Cardiac muscle cell (in vitro differentiated cells and primary cell): ENCODE measurements at regions not wholly inside any gene's neighbourhood (a gene's known extent, or its start where the extent isn't known, plus 50 kb on each side); places are given as distances from the start of the nearest gene placed in this dataset.

Experiments
- DNase-seq, 2 donors: peaks; one replicate each; pipeline versions ENCODE4 v3.0.0 to v3.0.0-alpha.2; 2010 to 2017; ENCODE audit warnings: low read depth in 1 of 2, low spot score in 1 of 2
- H3K27ac ChIP-seq: fragments of 200-600 bp; sonication (generic); 2 replicates; pipeline ENCODE4 v1.5.1; 2016
- H3K27me3 ChIP-seq: fragments of 200-600 bp; sonication (generic); 2 replicates; pipeline ENCODE4 v1.6.0; 2016; ENCODE audit warnings: control low read depth
- H3K36me3 ChIP-seq: fragments of 200-600 bp; sonication (generic); 2 replicates; pipeline ENCODE4 v1.5.1; 2016; ENCODE audit warnings: control low read depth
- H3K4me1 ChIP-seq: fragments of 200-600 bp; sonication (generic); 2 replicates; pipeline ENCODE4 v1.8.1; 2017; ENCODE audit warnings: low read depth, mild to moderate bottlenecking, mixed run types
- H3K4me3 ChIP-seq: fragments of 200-600 bp; sonication (generic); 2 replicates; pipeline ENCODE4 v1.5.1; 2016; ENCODE audit warnings: mild to moderate bottlenecking
- H3K9me3 ChIP-seq: fragments of 200-600 bp; sonication (generic); 2 replicates; pipeline ENCODE4 v1.5.1; 2017; ENCODE audit warnings: low read depth, mild to moderate bottlenecking, control low read depth
- TF ChIP-seq, protein P1 (sequence below): IDR thresholded peaks from 2 replicates; pipeline ENCODE4 v1.5.1; 2012; ENCODE audit warnings: low read depth, mild to moderate bottlenecking, low read length

DNA sequence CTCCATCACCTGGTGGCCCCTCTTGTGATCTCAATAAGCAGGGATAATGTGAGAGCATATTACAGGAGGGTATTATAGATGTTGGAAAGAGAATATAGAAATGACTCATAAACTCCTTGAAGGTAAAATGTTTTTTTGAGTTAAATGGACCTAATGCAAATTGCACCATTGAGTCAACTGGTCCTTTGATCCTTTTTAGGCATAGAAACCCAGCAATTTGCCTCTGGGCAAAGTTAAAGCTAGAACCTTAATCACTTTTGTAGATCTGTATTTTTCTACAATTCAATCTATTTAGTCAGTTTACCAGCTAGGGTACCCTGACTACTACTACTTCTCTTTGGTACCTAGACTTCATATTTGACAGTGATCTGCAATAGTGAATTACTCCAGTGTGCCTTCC, 71.8 kb upstream of the RNF152 start:
- H3K27me3 ChIP-seq = no peaks in the 10 kb centered on the region
- H3K4me1 ChIP-seq = no peaks in the 10 kb centered on the region
- TF ChIP-seq, protein P1, sequence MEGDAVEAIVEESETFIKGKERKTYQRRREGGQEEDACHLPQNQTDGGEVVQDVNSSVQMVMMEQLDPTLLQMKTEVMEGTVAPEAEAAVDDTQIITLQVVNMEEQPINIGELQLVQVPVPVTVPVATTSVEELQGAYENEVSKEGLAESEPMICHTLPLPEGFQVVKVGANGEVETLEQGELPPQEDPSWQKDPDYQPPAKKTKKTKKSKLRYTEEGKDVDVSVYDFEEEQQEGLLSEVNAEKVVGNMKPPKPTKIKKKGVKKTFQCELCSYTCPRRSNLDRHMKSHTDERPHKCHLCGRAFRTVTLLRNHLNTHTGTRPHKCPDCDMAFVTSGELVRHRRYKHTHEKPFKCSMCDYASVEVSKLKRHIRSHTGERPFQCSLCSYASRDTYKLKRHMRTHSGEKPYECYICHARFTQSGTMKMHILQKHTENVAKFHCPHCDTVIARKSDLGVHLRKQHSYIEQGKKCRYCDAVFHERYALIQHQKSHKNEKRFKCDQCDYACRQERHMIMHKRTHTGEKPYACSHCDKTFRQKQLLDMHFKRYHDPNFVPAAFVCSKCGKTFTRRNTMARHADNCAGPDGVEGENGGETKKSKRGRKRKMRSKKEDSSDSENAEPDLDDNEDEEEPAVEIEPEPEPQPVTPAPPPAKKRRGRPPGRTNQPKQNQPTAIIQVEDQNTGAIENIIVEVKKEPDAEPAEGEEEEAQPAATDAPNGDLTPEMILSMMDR = no peak
- H3K36me3 ChIP-seq = no peaks in the 10 kb centered on the region
- no peaks in the 10 kb centered on the region for H3K9me3 ChIP-seq
- no peak for DNase-seq
- no peak overlapping the region for H3K4me3 ChIP-seq
- no peak overlapping the region for H3K27ac ChIP-seq

DNA sequence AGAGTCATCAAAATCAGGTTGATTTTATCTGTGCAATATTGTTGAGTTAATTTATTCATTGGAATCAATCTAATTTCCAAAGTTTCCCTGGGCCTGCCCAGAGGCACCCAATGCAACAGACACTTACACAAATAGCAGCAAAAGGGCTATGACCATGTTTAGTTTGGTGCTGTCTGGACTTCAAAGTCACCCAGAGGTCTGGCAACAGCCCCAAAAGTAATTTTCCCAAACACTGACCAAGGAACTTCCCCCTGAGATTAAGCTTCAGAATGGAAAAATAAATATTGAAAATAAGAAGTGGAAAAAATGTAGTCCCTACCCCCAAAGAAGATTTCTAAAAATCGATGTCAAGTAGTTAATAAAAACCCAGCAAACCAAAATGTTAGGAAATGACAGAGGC, 70.9 kb upstream of the RNF152 start:
- H3K9me3 ChIP-seq = no peaks in the 10 kb centered on the region
- TF ChIP-seq, protein P1 = no peak
- DNase-seq = no peak
- H3K27ac ChIP-seq = no peak overlapping the region
- no peaks in the 10 kb centered on the region for H3K4me1 ChIP-seq
- H3K4me3 ChIP-seq = no peak overlapping the region
- no peaks in the 10 kb centered on the region for H3K36me3 ChIP-seq
- H3K27me3 ChIP-seq = no peaks in the 10 kb centered on the region

DNA sequence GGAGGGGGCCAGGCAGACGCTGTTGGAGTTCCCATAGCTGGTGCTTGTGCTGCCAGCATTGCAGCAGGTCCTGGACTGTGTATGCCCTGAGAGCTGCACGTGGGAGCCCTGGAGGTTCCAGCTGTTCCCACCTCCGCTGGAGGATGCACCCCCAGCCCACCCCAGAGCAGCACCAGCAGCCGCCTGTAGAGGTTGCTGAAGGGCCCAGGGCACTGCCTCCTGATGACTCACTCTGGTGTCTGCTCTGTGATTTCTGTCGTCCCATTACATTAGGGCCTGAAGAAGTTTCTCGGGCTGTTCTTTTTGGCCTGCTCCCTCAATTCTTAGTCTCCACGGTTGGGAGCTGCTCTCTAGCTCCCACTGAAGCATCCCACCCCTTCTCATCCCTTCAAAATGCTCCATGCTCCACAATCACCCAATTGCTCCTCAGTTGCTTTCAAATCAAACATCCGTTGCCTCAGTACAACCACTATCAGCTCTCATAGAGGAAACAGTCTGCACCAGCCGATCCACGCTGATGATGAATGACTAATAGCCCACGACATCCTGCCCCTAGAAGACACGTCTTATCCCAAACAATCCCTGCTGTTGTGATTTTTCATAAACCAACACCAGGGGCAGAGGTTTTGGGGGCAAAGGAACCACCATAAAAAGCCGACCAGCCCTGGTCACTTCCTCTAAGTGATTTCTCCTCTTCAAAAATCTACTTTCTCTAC, 65.2 kb upstream of the RNF152 start:
- no peaks in the 10 kb centered on the region for H3K9me3 ChIP-seq
- no peak overlapping the region for H3K27ac ChIP-seq
- no peaks in the 10 kb centered on the region for H3K4me1 ChIP-seq
- peak in 1 of 2 donors; percentile 57 for DNase-seq
- H3K4me3 ChIP-seq = no peak overlapping the region
- H3K27me3 ChIP-seq = no peaks in the 10 kb centered on the region
- no peaks in the 10 kb centered on the region for H3K36me3 ChIP-seq
- TF ChIP-seq, protein P1 = peak; percentile 43

DNA sequence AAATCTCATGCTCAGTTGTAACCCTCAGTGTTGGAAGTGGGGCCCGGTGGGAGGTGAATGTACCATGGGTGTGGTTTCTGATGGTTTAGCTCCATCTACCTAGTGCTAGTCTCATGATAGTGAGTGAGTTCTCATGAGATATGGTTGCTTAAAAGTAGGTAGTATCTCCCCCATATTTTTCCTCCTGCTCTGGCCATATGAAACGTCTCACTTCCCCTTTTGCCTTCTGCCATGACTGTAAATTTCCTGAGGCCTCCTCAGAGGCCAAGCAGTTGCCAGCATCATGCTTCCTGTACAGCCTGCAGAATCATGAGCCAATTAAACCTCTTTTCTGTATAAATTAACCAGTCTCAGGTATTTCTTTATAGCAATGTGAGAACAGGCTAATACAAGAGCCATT, 62.8 kb upstream of the RNF152 start:
- Histone ChIP-seq H3K4me1 (no peaks in the 10 kb centered on the region), H3K9me3 (no peaks in the 10 kb centered on the region), H3K27me3 (no peaks in the 10 kb centered on the region), H3K36me3 (no peaks in the 10 kb centered on the region), H3K27ac (no peak overlapping the region), H3K4me3 (no peak overlapping the region)
- no peak for DNase-seq
- TF ChIP-seq, protein P1 = no peak

DNA sequence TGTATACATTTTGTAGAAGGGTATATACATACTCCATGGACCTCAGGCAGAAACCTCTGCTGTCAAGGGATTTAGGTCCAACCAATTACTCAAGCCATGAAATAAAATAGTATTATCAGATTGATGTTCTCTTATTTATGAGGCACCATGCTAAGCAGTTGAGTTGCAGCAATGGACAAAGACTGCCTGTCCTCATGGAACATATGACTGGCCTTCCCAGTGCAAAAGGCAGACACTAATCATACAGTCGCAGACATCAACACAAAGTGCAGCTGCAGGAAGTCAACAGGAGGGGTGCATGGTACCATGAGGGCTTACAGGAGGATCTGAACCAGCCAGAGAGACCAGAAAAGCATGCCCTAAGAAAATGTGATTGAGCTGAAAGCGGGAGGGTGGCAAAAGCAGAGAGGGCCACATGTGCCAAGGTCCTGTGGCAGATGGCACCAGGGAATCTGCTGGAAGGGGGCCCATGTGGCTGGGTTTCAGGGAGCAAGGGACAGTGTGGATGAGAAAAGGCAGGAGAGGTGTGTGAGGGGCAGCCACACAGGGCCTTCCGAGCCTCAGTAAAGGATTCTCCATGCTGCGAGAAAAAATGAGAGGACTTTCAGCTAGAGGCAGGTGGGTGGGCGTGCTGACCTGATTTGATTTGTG, 61.4 kb upstream of the RNF152 start:
- H3K36me3 ChIP-seq = no peaks in the 10 kb centered on the region
- H3K27me3 ChIP-seq = no peaks in the 10 kb centered on the region
- no peak overlapping the region for H3K4me3 ChIP-seq
- DNase-seq = no peak
- H3K27ac ChIP-seq = no peak overlapping the region
- TF ChIP-seq, protein P1 = no peak
- H3K4me1 ChIP-seq = no peaks in the 10 kb centered on the region
- no peaks in the 10 kb centered on the region for H3K9me3 ChIP-seq
